Activated T-cell treated with anti-CD3 and anti-CD28 coated beads, Interleukin-2, amount 50 U/mL, for 1 hour (primary cell): ENCODE measurements at regions not wholly inside any gene's neighbourhood (a gene's known extent, or its start where the extent isn't known, plus 50 kb on each side); places are given as distances from the start of the nearest gene placed in this dataset.
"Not testable (repeated sequence)": the region's sequence is repeated elsewhere in the genome, so short reads cannot be mapped to it uniquely, and the experiment has no call there.

Source experiments
- DNase-seq: peaks from one replicate; pipeline ENCODE4 v3.0.0-alpha.2; 2020

GRCh38 chr6:9361749-9362148 lies 926.4 kb upstream of the SLC35B3 start:
- DNase-seq = no peak

- DNase-seq = no peak
Measured at GRCh38 chr6:9360881-9361280, 925.5 kb upstream of the SLC35B3 start.

DNA sequence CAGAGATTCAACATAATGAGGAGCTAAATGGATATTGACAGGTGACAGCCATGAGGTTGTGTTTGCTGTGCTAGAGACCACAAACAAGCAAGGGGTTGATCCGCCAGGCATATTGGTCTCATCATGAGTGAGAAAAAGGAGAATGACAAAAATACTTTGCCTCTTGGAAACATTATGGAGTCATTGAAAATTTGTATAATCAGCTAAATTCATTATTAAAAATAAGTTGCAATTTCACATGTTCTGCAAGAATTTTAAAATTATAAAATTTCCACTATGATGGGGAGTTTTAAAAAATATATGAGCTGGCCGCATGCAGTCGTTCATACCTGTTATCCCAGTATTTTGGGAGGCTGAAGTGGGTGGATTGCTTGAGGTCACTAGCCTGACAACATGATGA lies 912.3 kb upstream of the SLC35B3 start:
- DNase-seq = no peak

- DNase-seq = no peak
Measured at GRCh38 chr6:9346923-9347322, 911.6 kb upstream of the SLC35B3 start.

GRCh38 chr6:9335431-9335830 lies 900.1 kb upstream of the SLC35B3 start:
- no peak for DNase-seq

DNA sequence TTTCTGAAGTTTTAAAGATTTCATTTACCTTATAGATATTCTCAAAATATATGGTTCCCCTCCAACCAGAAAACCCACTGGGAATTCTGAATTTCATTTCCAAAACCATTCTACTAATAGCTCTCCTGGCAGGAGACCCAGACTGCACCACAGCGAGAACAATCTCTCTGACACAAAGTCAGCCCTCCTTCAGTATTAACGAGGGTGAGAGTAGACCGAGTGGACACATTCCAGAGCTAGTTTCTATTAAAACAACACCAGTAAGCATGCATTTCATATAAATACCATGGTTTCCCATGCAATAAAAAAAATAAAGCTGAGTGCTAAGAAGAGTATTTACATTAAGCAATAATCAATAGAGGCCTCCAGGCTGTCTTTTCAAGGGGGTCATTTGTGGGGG lies 899.6 kb upstream of the SLC35B3 start:
- no peak for DNase-seq

DNA sequence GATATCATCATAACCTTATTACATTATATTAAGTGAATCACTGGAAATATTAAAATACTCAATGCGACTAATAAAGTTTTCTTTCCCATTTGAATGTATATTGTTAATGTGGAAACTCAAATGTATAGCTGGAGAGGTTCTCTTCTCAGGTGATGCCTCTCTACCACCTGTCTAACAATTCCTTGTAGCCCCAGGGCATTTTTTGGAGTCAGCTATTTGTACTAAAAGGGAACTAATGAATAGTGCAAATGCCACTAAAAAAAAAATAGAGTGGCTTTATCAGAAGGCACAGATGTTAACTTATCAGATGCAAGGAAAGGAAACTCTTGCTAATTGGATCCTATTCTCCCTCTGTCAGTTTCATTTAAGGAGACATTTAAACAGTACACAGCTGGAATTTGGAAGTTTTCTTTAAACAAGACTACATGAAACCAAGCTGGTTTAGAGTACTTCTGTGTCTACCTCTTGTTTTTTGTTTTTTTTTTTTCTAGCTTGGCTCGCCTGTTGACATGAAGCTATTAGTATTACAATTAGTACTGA lies 897.0 kb upstream of the SLC35B3 start:
- DNase-seq = no peak

DNA sequence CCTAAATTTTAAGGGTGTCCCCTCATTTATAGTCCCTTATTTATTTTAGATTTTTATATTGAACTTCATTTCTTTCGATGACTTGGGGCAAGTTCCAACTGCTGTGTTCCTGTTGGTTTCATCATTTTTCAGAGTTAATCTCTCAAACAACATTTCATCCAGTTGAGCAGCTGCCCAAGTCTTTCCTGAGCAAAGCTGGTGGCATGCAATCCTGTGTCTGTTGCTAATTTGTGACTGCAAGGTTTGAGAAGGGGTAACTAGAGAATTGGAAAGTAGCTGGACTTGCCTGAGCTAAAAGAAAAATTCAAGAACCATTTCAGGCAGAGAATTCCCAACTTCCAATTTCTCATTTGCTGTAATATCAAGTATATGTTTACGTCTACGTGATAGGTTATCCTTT lies 881.5 kb upstream of the SLC35B3 start:
- no peak for DNase-seq

DNA sequence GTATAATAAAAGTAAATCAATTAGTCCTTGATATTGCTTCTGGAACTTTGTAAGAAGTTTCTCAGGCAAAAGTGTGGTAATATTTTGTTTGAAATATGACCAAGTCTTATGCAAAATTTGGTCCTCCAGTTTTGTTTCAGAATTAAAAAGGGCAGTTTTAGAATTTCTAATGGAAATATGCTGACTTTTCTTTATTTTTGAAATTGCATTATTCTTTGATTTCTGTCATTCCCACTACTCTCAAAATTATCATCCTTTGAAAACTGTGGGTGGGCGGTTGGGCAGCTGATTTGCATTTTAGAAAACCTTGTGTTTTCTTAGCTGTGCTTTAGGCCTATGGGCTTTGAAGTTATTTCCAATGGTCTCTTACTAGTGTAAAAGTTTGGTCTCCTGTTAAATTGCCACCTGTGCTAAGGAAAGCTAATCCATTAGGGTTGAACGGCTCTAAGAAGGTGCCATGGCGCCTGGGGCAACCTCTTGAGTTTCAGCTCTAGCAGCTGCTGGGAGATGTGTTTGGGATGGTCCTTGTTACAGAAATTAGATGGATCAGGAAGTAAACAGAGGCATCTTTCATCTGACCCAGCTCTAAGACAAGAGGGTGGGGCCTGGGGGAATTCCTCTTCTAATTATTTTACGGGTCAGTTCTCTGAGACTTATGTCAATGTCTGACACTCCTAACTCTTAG lies 880.8 kb upstream of the SLC35B3 start:
- DNase-seq = no peak

- DNase-seq = no peak
Measured at GRCh38 chr6:9308284-9308683, 872.9 kb upstream of the SLC35B3 start.

GRCh38 chr6:9307786-9308185 lies 872.4 kb upstream of the SLC35B3 start:
- DNase-seq = no peak

DNA sequence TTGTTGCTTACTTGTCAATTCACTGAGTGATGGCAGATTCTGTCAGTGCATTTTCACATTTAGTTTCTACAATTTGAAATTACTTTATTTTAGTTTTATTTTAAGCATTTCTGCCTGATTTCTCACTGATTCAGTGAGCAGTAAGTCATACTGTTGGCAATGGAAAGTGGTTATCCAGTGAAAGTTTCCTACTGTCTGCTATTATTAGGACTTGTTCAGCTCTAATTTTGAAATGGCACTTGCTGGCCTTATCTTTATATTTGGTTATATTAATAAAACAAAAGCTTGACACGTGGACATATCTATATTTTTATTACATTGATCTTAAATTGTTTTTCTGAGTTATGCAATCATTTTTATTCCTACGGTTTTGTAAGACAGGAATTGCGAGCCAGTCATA lies 871.8 kb upstream of the SLC35B3 start:
- DNase-seq = no peak

DNA sequence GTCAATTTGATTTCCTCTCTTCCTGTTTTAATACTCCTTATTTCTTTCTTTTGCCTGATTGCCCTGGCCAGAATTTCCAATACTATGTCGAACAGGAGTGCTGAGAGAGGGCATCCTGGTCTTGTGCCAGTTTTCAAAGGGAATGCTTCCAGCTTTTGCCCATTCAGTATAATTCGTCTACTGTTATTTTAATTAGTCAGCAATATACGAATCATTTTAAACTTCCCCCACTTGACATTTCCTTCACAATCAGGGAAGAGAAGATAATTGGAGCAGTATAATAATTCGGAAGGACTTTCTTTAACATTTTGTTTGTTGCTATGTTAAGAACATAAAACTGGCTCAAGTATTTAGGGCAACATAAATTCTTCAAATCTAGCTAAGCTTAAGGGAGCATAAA lies 860.3 kb upstream of the SLC35B3 start:
- no peak for DNase-seq

DNA sequence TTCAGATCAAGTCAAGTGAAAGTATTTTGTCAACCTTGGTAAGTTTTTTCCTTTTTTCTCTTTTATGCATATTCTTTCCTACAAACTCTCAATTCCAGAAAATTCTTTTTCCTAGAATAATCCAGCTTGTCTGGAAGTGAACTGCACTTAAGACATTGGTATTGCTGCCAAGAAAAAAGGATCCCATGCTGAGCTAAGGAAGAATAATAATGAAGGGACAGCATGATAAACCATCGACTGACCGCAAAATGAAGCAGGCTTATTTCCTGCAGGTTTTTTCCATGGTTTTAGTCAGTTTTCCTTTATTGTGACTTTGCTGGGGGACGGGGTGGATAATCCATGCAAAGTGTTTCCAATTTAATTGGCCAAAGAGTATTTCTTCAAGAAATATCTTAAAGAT lies 857.6 kb upstream of the SLC35B3 start:
- no peak for DNase-seq

DNA sequence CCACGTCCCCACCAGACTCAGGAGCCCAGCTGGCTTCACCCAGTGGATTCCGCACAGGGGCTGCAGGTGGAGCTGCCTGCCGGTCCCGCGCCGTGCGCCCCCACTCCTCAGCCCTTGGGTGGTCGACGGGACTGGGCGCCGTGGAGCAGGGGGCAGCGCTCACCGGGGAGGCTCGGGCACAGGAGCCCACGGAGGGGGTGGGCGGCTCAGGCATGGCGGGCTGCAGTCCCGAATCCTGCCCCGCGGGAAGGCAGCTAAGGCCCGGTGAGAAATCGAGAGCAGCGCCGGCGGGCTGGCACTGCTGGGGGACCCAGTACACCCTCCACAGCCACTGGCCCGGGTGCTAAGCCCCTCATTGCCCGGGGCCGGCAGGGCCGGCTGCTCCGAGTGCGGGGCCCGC lies 855.0 kb upstream of the SLC35B3 start:
- not testable (repeated sequence) for DNase-seq

GRCh38 chr6:9272671-9273070 lies 837.3 kb upstream of the SLC35B3 start:
- DNase-seq = no peak

- DNase-seq = no peak
Measured at GRCh38 chr6:9266741-9267140, 831.4 kb upstream of the SLC35B3 start.

DNA sequence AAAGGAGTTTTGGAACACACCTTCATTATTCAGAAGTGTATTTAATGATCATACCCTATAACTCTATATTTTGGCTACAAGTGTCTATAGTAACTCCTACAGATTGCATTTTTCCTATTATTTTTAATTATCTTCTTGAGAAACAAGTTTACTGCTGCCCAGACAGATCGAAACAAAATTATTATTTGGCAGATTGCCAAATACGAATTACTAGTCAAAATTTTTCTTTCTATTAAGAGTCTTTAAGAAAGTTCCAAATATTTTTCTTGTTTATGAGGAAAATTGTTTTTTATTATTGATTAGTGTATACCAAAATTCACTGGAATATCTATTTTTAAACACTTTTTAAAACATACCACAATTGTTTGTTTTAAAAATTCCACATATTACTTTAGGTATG lies 821.9 kb upstream of the SLC35B3 start:
- no peak for DNase-seq

DNA sequence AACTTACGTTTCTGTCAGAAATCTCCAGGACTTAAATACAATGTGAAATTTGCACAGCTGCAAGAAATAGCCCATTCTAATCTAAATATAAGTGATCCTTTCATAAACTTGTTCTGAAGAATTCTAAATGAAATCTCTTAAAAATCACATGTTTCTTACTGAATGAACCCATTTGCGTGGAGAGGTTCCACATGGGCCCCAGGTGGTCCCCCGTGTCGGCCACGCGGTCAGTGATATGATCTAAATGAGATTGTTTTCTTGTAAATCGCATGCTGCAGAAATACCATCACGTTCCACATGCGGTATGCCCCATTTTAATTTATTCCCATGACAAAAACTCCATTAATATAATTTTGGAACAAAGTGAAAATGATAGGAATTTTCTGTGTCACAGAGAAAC lies 818.9 kb upstream of the SLC35B3 start:
- no peak for DNase-seq

DNA sequence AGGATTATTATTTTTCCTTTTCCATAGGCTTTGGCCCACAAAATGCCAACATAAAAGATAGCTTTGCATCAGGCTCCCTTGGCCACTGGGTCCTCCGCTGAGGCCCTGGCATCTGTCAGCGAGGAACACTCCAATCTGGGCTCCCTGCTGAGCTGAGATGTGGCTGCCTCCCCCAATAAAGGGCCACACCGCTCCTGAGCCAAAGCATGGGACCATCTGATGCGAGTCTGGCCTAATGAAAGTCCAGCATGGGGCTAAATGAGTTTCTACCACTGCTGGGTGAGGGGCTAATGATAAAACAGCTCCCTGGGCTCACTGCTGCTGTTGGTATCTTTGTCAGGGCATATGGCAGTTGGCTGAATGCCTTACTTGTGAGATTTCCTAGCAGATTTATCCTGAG lies 817.5 kb upstream of the SLC35B3 start:
- no peak for DNase-seq

GRCh38 chr6:9250852-9251251 lies 815.5 kb upstream of the SLC35B3 start:
- DNase-seq = no peak

DNA sequence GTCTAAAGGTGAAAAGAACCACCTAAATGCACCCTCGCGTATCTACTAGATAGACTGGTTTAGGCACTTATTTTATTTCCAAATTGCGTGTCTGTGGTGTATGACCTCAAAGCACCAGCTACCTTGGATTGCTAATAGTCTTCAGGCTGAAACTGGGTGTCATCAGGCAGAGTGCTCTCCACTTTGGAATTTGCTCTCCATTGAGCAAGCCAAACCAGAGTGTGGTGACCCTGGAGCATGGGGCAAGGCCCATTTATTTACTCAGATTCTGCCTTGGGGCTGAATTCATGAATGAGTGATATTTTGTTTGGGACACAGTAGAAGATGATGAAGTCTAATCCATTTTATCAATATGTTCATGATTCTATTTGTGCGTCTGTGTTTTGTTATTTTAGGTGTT lies 812.8 kb upstream of the SLC35B3 start:
- no peak for DNase-seq

GRCh38 chr6:9240861-9241260 lies 805.5 kb upstream of the SLC35B3 start:
- DNase-seq = no peak

- no peak for DNase-seq
Measured at GRCh38 chr6:9236443-9236842, 801.1 kb upstream of the SLC35B3 start.

- DNase-seq = no peak
Measured at GRCh38 chr6:9233686-9234085, 798.3 kb upstream of the SLC35B3 start.
